Glutamatergic neuron (in vitro differentiated cells): ENCODE measurements at regions not wholly inside any gene's neighbourhood (a gene's known extent, or its start where the extent isn't known, plus 50 kb on each side); places are given as distances from the start of the nearest gene placed in this dataset.
A peak's percentile ranks its signal among the peaks of the same experiment; 100 is the strongest.

ENCODE experiments used
- DNase-seq: peaks from one replicate; pipeline ENCODE4 v3.0.0; 2022
- H3K27ac Mint-ChIP-seq: one replicate; pipeline ENCODE4 v1.8.0; 2020; ENCODE audit warnings: mild to moderate bottlenecking, mixed read lengths, inconsistent platforms; ENCODE audit not compliant: unreplicated experiment
- H3K27me3 Mint-ChIP-seq: one replicate; pipeline ENCODE4 v1.8.0; 2020; ENCODE audit warnings: mild to moderate bottlenecking, moderate library complexity, mixed read lengths, inconsistent platforms; ENCODE audit not compliant: unreplicated experiment
- H3K36me3 Mint-ChIP-seq: one replicate; pipeline ENCODE4 v1.8.0; 2020; ENCODE audit warnings: mild to moderate bottlenecking, mixed read lengths, inconsistent platforms; ENCODE audit not compliant: unreplicated experiment
- H3K4me1 Mint-ChIP-seq: one replicate; pipeline ENCODE4 v1.8.0; 2020; ENCODE audit warnings: mild to moderate bottlenecking, low read depth, mixed read lengths, inconsistent platforms; ENCODE audit not compliant: unreplicated experiment
- H3K4me3 Mint-ChIP-seq: one replicate; pipeline ENCODE4 v1.8.0; 2020; ENCODE audit warnings: mild to moderate bottlenecking, mixed read lengths, inconsistent platforms; ENCODE audit not compliant: unreplicated experiment
- H3K9me3 Mint-ChIP-seq: one replicate; pipeline ENCODE4 v1.8.0; 2020; ENCODE audit warnings: mild to moderate bottlenecking, moderate library complexity, mixed read lengths, inconsistent platforms; ENCODE audit not compliant: unreplicated experiment
- CTCF ChIP-seq: fragments of 200-600 bp; sonication (generic); IDR thresholded peaks from one replicate; pipeline ENCODE4 v1.5.0; 2021; ENCODE audit not compliant: partially characterized antibody, unreplicated experiment

GRCh38 chr1:157359314-157360022 lies 192.8 kb downstream of the FCRL5 start:
- H3K4me1 Mint-ChIP-seq, result no peaks in the 10 kb centered on the region
- peaks cover 6% of the 10 kb centered on the region for H3K36me3 Mint-ChIP-seq
- H3K9me3 Mint-ChIP-seq, result no peaks in the 10 kb centered on the region
- DNase-seq, result no peak
- TF ChIP-seq CTCF, result no peak
- H3K27me3 Mint-ChIP-seq, result no peaks in the 10 kb centered on the region
- H3K4me3 Mint-ChIP-seq, result no peak overlapping the region
- no peak overlapping the region for H3K27ac Mint-ChIP-seq

GRCh38 chr1:157357111-157357510 lies 195.2 kb downstream of the FCRL5 start:
- Mint-ChIP-seq H3K4me3 (no peak overlapping the region), H3K4me1 (no peaks in the 10 kb centered on the region), H3K27ac (no peak overlapping the region), H3K9me3 (no peaks in the 10 kb centered on the region), H3K27me3 (no peaks in the 10 kb centered on the region), H3K36me3 (peaks cover 6% of the 10 kb centered on the region)
- TF ChIP-seq CTCF, result no peak
- peak; percentile 33 for DNase-seq

- TF ChIP-seq CTCF, result no peak
- H3K27me3 Mint-ChIP-seq, result no peaks in the 10 kb centered on the region
- no peaks in the 10 kb centered on the region for H3K4me1 Mint-ChIP-seq
- no peak overlapping the region for H3K4me3 Mint-ChIP-seq
- no peak for DNase-seq
- H3K9me3 Mint-ChIP-seq, result no peaks in the 10 kb centered on the region
- H3K27ac Mint-ChIP-seq, result no peak overlapping the region
- peaks cover 6% of the 10 kb centered on the region for H3K36me3 Mint-ChIP-seq
These were observed 195.7 kb downstream of the FCRL5 start for GRCh38 chr1:157356601-157357000.

GRCh38 chr1:157353546-157353945 lies 198.8 kb downstream of the FCRL5 start:
- no peaks in the 10 kb centered on the region for H3K9me3 Mint-ChIP-seq
- no peaks in the 10 kb centered on the region for H3K27me3 Mint-ChIP-seq
- no peaks in the 10 kb centered on the region for H3K4me1 Mint-ChIP-seq
- H3K4me3 Mint-ChIP-seq, result no peak overlapping the region
- no peak for DNase-seq
- no peaks in the 10 kb centered on the region for H3K36me3 Mint-ChIP-seq
- no peak for TF ChIP-seq CTCF
- no peak overlapping the region for H3K27ac Mint-ChIP-seq

- no peaks in the 10 kb centered on the region for H3K36me3 Mint-ChIP-seq
- no peaks in the 10 kb centered on the region for H3K27me3 Mint-ChIP-seq
- no peak overlapping the region for H3K4me3 Mint-ChIP-seq
- no peak for DNase-seq
- H3K9me3 Mint-ChIP-seq, result no peaks in the 10 kb centered on the region
- H3K4me1 Mint-ChIP-seq, result no peaks in the 10 kb centered on the region
- no peak overlapping the region for H3K27ac Mint-ChIP-seq
- no peak for TF ChIP-seq CTCF
These were observed 199.4 kb downstream of the FCRL5 start for GRCh38 chr1:157352817-157353408.
